ENCODE measurements at regions not wholly inside any gene's neighbourhood (a gene's known extent, or its start where the extent isn't known, plus 50 kb on each side); places are given as distances from the start of the nearest gene placed in this dataset.

DNA sequence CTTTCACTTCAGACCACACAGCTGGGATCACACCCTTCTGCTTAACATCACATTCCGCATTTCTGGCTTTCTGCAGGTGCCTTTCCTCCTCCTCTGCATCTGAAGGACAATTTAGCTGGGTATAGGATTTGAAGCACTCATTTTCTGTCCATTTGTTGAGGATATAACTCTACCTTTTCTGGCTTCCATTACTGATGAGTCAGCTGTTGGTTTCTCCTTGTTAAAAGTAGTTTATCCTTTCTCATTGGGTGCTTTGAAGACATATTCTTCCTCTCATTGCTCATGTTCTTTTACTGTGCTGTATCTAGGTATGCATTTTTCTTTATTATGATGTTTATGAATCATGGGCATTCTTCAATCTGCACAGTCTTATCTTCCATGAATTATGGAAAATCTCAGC lies 199.3 kb upstream of the SOX1 start:
- ATAC-seq, result no peak
- H3K36me3 ChIP-seq, result no peaks in the 10 kb centered on the region
- no peak for TF ChIP-seq CTCF (IDR thresholded peaks at IDR 0.05)

GRCh38 chr13:111868716-111869115 lies 198.2 kb upstream of the SOX1 start:
- Histone ChIP-seq H3K4me3 (no peak overlapping the region), H3K27me3 (ENCODE audit: low read depth) (no peaks in the 10 kb centered on the region), H3K9me3 (no peaks in the 10 kb centered on the region), H3K4me1 (no peaks in the 10 kb centered on the region), H3K36me3 (no peaks in the 10 kb centered on the region), H3K27ac (no peak overlapping the region)
- ATAC-seq (no peak), DNase-seq (no peak)
- no peak for TF ChIP-seq CTCF (IDR thresholded peaks at IDR 0.05)
- intact Hi-C loops (cut with DNase I), result no loop called here

More for the DNA sequence above, 199.3 kb upstream of the SOX1 start:
- intact Hi-C loops (cut with DNase I), result no loop called here
- H3K27ac ChIP-seq, result no peak overlapping the region
- no peaks in the 10 kb centered on the region for H3K9me3 ChIP-seq
- no peaks in the 10 kb centered on the region for H3K27me3 ChIP-seq (ENCODE audit: low read depth)
- H3K4me3 ChIP-seq, result no peak overlapping the region
- H3K4me1 ChIP-seq, result no peaks in the 10 kb centered on the region
- DNase-seq, result no peak

DNA sequence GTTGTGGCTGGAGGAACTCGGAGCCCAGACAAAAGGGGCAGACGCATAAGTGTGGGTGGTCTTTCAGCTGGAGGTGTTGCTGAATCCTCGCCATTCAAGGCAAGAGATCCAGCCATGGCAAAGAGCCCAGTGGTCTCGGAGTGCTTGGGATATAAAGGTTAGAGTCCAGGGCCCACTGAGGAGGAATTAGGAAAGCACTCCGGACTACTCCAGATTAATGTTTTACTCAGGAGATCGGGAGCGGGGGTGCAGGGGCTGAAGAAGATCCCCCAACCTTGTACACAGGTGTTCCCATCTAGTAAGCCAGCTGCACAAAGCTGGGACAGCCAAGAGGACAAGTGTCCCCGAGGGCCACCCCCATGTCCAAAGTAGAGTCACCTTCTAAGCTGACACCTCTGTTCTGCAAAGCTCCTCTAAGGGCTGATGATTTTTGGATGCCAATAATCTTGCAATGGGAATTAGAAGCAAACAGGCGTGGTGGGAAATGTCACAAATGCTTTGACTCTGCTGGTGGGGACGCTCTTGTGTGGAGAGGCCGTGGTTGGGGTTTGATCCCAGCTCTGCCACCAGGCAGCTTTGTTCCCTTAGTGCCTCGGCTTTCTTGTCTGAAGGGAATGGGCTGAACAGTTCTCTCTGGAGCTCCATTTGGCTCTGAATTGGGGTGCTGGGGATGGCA lies 194.3 kb upstream of the SOX1 start:
- DNase-seq, result no peak
- no peak for ATAC-seq
- no peaks in the 10 kb centered on the region for H3K4me1 ChIP-seq
- no peaks in the 10 kb centered on the region for H3K9me3 ChIP-seq
- H3K36me3 ChIP-seq, result no peaks in the 10 kb centered on the region
- H3K27me3 ChIP-seq (ENCODE audit: low read depth), result peaks cover 4% of the 10 kb centered on the region
- no peak overlapping the region for H3K4me3 ChIP-seq
- no peak for TF ChIP-seq CTCF (IDR thresholded peaks at IDR 0.05)
- intact Hi-C loops (cut with DNase I), result no loop called here
- H3K27ac ChIP-seq, result no peak overlapping the region

DNA sequence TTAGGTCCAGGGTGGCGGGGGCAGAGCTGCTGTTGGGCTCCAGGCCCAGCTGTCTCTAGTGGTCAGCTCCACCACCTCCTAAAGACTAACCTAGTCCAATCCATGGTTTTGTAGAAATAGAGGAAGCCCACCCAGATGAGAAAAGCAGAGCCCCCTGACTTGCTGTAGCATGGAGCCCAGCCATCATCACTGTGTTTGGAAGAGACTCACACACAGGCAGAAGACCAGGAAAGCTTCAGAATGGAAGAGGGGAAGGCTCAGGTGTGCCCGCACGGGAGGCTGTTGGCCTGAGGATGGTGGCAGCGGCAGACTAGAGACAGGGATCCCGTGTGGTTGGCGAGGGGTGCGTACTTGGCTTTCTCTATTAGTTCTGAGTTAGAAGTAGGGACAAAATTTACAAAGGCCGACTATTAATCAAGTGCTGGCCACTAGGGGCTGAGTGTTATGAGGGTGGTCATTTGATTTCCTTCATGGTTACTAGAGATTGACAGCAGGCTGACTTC lies 193.2 kb upstream of the SOX1 start:
- no peak overlapping the region for H3K4me3 ChIP-seq
- H3K36me3 ChIP-seq, result no peaks in the 10 kb centered on the region
- H3K4me1 ChIP-seq, result no peaks in the 10 kb centered on the region
- H3K27me3 ChIP-seq (ENCODE audit: low read depth), result peaks cover 4% of the 10 kb centered on the region
- intact Hi-C loops (cut with DNase I), result no loop called here
- H3K9me3 ChIP-seq, result no peaks in the 10 kb centered on the region
- DNase-seq (no peak), ATAC-seq (no peak)
- no peak overlapping the region for H3K27ac ChIP-seq
- no peak for TF ChIP-seq CTCF (IDR thresholded peaks at IDR 0.05)

DNA sequence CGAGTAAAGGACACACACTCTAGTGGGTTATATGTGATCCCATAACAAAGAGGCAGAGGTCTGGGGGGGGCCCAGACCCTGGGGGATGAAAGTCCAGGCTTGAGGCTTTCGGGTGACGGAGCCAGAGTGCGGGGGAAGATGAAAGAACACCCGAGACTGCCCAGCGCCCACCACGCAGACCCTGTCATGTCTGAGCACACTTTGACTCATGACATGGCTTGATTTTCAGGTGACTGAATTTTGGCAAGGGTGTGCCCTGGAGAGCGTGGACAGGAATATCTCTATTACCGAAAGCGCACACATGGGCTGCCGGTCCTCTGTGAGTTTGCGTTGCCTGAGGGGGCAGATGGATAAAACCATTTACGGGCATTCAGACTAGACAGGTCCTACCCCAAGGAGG lies 192.0 kb upstream of the SOX1 start:
- Histone ChIP-seq H3K4me1 (no peaks in the 10 kb centered on the region), H3K27me3 (ENCODE audit: low read depth) (peaks cover 4% of the 10 kb centered on the region), H3K36me3 (no peaks in the 10 kb centered on the region), H3K27ac (no peak overlapping the region), H3K4me3 (no peak overlapping the region), H3K9me3 (no peaks in the 10 kb centered on the region)
- ATAC-seq, result no peak
- TF ChIP-seq CTCF (IDR thresholded peaks at IDR 0.05), result no peak
- intact Hi-C loops (cut with DNase I), result no loop called here
- no peak for DNase-seq

All from lower lobe of right lung (tissue), 2 donors.